Right lobe of liver (tissue), 6 donors: ENCODE measurements at regions not wholly inside any gene's neighbourhood (a gene's known extent, or its start where the extent isn't known, plus 50 kb on each side); places are given as distances from the start of the nearest gene placed in this dataset.

Experiments
- ATAC-seq, 4 donors: fragments of 200-7000 bp; cut with Tn5 transposase; one replicate each; pipeline ENCODE4 v1.9.1; 2020; ENCODE audit warnings: mild to moderate bottlenecking in 4 of 4, moderate library complexity in 4 of 4
- DNase-seq, 3 donors: peaks; one replicate each; pipeline ENCODE4 v3.0.0-alpha.2; 2020
- H3K27ac ChIP-seq, 3 donors: fragments of 200-600 bp; one replicate each; pipeline ENCODE4 v1.8.0; 2022
- H3K27me3 ChIP-seq, 2 donors: fragments of 200-600 bp; one replicate each; pipeline ENCODE4 v1.8.0; 2022
- H3K36me3 ChIP-seq, 4 donors: fragments of 200-600 bp; sonication (generic) in 1 of 4; one replicate each; pipeline versions ENCODE4 v1.5.1 to v1.8.0; 2017 to 2022; ENCODE audit warnings: control low read depth in 1 of 4
- H3K4me1 ChIP-seq, 4 donors: fragments of 200-600 bp; sonication (generic) in 1 of 4; one replicate each; pipeline versions ENCODE4 v1.5.1 to v1.8.0; 2017 to 2022; ENCODE audit warnings: control low read depth in 1 of 4
- H3K4me3 ChIP-seq, 3 donors: fragments of 200-600 bp; one replicate each; pipeline ENCODE4 v1.8.0; 2022
- H3K9me3 ChIP-seq, 4 donors: fragments of 200-600 bp; sonication (generic) in 1 of 4; one replicate each; pipeline versions ENCODE4 v1.5.1 to v1.8.0; 2017 to 2022; ENCODE audit warnings: control low read depth in 1 of 4
- POLR2A ChIP-seq: fragments of 450-650 bp; IDR thresholded peaks from one replicate; pipeline ENCODE4 v1.6.1; 2017; ENCODE audit warnings: antibody characterized with exemption, mild to moderate bottlenecking
- WGBS: methylation state at CpG from one replicate; pipeline ENCODE4 v1.1.6; 2018; ENCODE audit warnings: low coverage, low lambda C conversion rate; ENCODE audit not compliant: insufficient coverage; ENCODE audit errors: missing lambda C conversion rate; 5-methylcytosine and 5-hydroxymethylcytosine counted together
- intact Hi-C, 2 donors: fragments of 100-400 bp; cut with DNase I; formaldehyde crosslinking; loops; one replicate each; pipeline versions ENCODE4 v1.11.2 to v1.14.1; 2022
- TF ChIP-seq, protein P1 (sequence below), 4 donors: fragments of 200-600 bp in 3 of 4; fragments of 450-650 bp in 1 of 4; IDR thresholded peaks; one replicate each; pipeline versions ENCODE4 v1.5.1 to v1.8.0; 2016 to 2022; ENCODE audit warnings: antibody characterized with exemption in 4 of 4, mild to moderate bottlenecking in 2 of 4
- donor health status: DM: no; HTN: yes; CAD: no.
- donor health status: DM: no; HTN: no; CAD: no.
- donor health status: DM: no; HTN: no; CAD: no.
- donor health status: DM: no; HTN: yes; CAD: no.
- donor health status: DM: no; HTN: yes; CAD: no.

DNA sequence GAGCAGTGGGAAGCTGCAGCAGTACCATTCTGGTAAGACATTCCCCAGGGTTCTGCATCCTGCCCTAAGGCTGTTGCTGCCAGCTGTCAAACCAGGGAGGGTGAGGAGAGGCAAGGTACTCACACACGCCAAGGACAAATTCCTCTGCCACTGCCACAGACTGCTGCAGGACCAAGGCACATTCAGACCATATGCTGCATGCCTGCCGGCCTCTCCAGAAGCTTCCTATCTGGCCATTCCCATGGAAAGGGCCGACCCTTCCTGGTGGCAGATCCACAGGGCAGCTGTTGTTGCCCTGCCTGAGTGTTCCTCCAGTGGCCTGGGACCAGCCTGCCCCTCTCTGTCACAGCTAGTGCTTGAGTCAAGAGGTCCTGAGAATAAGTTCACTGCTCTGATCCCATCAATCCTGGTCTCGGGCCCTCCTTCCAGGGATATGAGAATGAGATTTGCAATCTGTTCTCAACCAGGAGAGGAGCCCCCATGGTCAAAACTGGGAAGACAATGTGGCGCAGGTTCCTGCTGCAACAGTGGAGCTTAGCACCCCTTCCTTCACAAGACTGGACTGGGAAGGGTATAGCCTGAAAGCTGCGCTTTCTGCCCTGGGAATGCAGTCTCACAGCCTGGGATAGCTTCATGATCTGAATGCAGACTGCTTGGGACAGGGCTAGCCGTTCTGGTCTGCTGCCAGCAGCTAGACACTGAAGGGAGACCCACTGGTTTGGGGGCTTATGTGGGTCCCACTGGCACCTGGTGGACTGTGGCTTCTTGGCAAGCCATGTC is 342.5 kb upstream of the NDST3 start:
- Histone ChIP-seq H3K36me3 (no peaks in the 10 kb centered on the region), H3K4me1 (no peaks in the 10 kb centered on the region), H3K9me3 (no peaks in the 10 kb centered on the region), H3K27ac (no peak overlapping the region), H3K27me3 (no peaks in the 10 kb centered on the region), H3K4me3 (no peak overlapping the region)
- intact Hi-C loops, result no loop called here
- ATAC-seq (peak in 1 of 4 donors; percentile 20), DNase-seq (peak in 1 of 3 donors; percentile 35)
- TF ChIP-seq, protein P1, sequence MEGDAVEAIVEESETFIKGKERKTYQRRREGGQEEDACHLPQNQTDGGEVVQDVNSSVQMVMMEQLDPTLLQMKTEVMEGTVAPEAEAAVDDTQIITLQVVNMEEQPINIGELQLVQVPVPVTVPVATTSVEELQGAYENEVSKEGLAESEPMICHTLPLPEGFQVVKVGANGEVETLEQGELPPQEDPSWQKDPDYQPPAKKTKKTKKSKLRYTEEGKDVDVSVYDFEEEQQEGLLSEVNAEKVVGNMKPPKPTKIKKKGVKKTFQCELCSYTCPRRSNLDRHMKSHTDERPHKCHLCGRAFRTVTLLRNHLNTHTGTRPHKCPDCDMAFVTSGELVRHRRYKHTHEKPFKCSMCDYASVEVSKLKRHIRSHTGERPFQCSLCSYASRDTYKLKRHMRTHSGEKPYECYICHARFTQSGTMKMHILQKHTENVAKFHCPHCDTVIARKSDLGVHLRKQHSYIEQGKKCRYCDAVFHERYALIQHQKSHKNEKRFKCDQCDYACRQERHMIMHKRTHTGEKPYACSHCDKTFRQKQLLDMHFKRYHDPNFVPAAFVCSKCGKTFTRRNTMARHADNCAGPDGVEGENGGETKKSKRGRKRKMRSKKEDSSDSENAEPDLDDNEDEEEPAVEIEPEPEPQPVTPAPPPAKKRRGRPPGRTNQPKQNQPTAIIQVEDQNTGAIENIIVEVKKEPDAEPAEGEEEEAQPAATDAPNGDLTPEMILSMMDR (IDR thresholded peaks at IDR 0.05), result no peak
- TF ChIP-seq POLR2A, result no peak
- WGBS, result 20% methylated on average over 1 of the region's 7 CpGs

DNA sequence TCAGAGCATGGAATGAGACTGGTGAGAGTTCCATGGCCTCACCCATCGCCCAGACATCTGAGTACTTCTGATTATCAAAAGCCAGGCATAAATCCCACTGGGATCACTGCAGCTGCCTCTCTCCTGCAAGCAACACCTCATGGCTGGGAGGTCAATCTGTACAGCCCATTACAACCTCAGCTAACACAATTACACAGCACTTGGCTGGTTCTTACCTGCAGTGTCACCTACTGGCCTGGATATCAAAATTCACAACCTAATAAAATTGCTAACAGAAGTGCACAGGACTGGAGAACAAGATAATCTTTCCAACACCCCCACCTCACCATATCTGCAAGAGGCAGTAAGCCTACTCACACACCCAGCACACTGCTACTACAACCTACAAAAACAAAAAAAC is 341.7 kb upstream of the NDST3 start:
- no peak for TF ChIP-seq POLR2A
- TF ChIP-seq, protein P1 (IDR thresholded peaks at IDR 0.05), result no peak
- no peaks in the 10 kb centered on the region for H3K36me3 ChIP-seq
- no peak overlapping the region for H3K27ac ChIP-seq
- H3K4me3 ChIP-seq, result no peak overlapping the region
- H3K9me3 ChIP-seq, result no peaks in the 10 kb centered on the region
- intact Hi-C loops, result no loop called here
- WGBS, result 80% methylated on average over 1 of the region's 1 CpG
- ATAC-seq (no peak), DNase-seq (no peak)
- no peaks in the 10 kb centered on the region for H3K4me1 ChIP-seq
- H3K27me3 ChIP-seq, result no peaks in the 10 kb centered on the region

DNA sequence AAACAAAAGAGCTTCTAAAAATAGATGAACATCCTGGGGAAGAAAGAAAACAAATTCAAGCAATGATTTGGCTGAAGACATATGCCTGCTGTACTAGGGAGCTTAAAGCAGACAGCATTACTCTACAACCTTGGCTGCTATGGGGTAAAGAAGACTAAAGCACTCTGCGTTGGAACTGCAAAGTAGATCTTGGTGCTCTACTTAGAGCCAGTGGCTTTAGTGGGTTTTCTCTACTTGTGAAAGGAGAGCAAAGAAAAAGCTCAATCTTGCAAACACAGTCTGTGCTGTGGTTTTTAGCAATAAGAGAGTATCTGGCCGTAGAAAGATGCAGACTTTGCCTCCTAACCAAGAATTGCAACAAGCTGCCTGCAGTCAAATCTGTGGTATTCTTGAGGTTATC is 334.7 kb upstream of the NDST3 start:
- WGBS, result 63% methylated on average over 2 of the region's 2 CpGs
- H3K9me3 ChIP-seq, result no peaks in the 10 kb centered on the region
- H3K27me3 ChIP-seq, result no peaks in the 10 kb centered on the region
- intact Hi-C loops, result no loop called here
- no peaks in the 10 kb centered on the region for H3K36me3 ChIP-seq
- peaks cover 0 to 18% (median 7%) of the 10 kb centered on the region in 4 donors for H3K4me1 ChIP-seq
- ATAC-seq, result no peak
- no peak for DNase-seq
- H3K4me3 ChIP-seq, result no peak overlapping the region
- TF ChIP-seq, protein P1 (IDR thresholded peaks at IDR 0.05), result no peak
- no peak for TF ChIP-seq POLR2A
- no peak overlapping the region for H3K27ac ChIP-seq

DNA sequence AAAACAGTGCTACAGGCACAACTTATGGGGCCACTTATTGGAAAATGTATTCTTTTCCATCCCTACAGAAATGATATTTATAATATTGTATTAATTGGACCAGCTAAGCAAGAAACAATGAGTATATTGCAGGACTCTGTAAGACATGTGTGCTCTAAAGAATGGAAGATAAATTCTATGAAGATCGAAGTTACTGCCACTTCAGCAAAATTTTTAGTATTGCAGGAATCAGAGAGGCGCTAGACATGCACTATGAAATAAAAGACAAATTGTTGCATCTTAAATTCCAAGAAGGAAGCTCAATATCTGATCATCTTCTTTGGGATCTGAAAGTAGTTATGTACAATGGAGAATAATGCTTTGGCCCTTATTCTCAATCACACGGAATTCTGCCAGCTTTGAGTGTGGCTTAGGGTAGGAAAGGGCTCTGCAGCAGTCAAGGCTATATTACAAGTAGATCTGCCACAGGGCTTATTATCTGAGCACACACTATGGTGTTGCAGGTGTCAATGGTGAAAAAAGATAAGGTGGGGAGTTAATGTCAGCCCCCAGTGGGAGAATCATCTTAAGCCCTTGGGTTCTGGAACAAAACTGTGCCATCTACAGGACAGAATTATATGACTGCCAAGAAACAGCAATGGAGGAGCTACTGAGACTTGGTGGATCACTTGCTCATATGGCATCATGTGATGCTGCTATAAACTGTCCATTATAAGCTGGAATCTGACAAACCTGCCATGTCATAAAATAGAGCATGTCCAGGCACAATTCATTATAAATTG is 334.0 kb upstream of the NDST3 start:
- Histone ChIP-seq H3K27ac (no peak overlapping the region), H3K9me3 (no peaks in the 10 kb centered on the region), H3K27me3 (no peaks in the 10 kb centered on the region), H3K4me3 (no peak overlapping the region), H3K36me3 (no peaks in the 10 kb centered on the region), H3K4me1 (peaks cover 0 to 18% (median 7%) of the 10 kb centered on the region in 4 donors)
- WGBS, result 86% methylated on average over 3 of the region's 3 CpGs
- DNase-seq (no peak), ATAC-seq (no peak)
- intact Hi-C loops, result no loop called here
- TF ChIP-seq, protein P1 (IDR thresholded peaks at IDR 0.05), result peak in 2 of 4 donors; percentile 15 to 31
- TF ChIP-seq POLR2A, result no peak
